ENCODE measurements at regions not wholly inside any gene's neighbourhood (a gene's known extent, or its start where the extent isn't known, plus 50 kb on each side); places are given as distances from the start of the nearest gene placed in this dataset.
"Not testable (repeated sequence)": the region's sequence is repeated elsewhere in the genome, so short reads cannot be mapped to it uniquely, and the experiment has no call there.

DNA sequence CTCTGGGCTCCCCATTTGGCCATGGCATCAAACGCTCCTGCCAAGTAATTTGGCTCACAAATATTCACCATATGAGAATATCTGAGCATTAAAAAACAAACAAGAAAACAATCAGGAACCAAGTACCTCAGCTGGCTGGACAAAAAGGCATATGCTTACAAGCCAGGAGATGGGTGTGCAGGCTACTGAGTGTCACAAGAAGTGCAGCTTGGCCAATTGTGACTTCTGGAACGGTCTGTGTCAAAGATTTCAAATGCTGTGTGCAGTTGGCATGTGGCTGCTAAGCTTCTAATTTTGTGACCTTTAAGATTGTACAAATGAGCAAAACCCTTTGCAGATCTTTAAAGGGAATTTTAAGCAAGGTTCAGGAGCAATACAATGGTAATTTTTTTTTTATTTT is 274.0 kb downstream of the ANAPC1 start:
- not testable (repeated sequence) for H3K9me3 Mint-ChIP-seq; ATAC-seq; H3K36me3 Mint-ChIP-seq; H3K27ac Mint-ChIP-seq; DNase-seq (ENCODE audit: low spot score in 2 of 2)

DNA sequence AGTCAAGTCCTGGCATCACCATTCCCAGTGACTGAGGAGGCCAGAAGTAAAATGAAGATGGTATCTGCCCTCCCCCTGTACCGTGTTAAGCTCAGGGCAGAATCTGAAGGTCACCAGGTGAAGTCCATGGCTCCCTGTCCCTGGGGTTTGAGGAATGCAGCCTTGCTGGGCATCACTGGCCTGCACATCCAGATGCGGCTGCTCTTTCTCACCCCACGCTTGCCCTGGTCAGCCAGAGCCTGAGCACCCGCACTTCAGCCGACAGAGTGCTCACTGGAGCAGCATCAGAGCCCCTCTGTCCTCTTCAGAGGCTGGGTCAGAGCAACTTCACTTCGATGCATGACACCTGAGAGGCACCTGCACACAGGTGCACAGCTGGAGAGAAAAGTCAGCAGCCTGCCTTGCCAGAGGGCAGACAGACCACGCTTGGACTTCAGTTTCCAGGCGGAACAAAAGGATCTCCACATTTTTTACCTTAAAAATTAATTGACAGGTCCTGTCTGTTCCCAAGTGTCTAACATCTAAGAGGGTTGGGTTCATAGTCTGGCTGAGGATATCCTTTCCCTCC is 267.3 kb downstream of the ANAPC1 start:
- Mint-ChIP-seq H3K36me3 (no peaks in the 10 kb centered on the region), H3K27ac (no peak overlapping the region), H3K9me3 (no peaks in the 10 kb centered on the region)
- DNase-seq (ENCODE audit: low spot score in 2 of 2) (no peak), ATAC-seq (no peak)

DNA sequence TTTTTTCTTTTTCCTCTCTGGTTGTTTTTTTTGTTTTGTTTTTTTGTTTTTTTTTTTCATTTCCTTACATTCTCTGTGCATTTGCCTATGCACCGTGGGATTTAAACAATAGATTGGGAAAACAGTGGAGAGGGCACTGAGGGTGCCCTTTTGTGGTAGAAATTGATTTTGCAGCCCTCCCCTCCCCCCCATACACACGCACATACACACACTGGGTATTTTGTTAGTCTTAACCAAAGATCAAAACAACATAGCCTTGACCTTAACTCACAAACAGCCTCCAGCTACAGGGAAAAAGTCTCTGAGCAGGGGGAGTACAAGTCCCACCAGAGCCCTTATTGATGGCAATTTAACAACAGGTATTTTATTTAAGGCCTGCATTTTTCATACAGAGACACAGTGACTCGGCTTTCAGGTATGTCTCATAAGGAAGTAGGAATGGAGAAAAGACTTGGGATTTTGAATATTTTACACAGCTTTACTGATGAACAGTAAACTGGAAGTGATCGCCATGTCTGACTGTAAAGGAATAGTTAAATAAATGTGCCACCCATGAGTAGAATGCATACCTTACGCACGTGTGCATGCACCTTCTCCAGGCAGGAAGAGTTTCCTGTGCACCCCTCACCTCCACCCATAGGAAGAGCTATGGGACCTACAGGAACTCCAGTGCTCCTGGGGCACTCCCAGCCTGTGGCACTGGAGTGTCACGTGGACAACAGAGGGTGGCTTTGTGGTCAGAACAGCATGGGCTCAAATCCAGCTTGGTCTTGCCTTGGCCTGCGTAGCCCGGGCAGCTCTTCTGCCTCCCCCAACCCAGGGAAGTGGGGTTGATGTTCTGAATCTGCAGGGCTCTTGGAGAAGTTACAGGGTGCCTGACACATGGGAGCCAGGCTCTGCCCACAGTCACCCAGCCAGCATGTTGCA is 266.4 kb downstream of the ANAPC1 start:
- H3K9me3 Mint-ChIP-seq: no peaks in the 10 kb centered on the region
- no peak overlapping the region for H3K27ac Mint-ChIP-seq
- no peaks in the 10 kb centered on the region for H3K36me3 Mint-ChIP-seq
- ATAC-seq: no peak
- DNase-seq (ENCODE audit: low spot score in 2 of 2): no peak

DNA sequence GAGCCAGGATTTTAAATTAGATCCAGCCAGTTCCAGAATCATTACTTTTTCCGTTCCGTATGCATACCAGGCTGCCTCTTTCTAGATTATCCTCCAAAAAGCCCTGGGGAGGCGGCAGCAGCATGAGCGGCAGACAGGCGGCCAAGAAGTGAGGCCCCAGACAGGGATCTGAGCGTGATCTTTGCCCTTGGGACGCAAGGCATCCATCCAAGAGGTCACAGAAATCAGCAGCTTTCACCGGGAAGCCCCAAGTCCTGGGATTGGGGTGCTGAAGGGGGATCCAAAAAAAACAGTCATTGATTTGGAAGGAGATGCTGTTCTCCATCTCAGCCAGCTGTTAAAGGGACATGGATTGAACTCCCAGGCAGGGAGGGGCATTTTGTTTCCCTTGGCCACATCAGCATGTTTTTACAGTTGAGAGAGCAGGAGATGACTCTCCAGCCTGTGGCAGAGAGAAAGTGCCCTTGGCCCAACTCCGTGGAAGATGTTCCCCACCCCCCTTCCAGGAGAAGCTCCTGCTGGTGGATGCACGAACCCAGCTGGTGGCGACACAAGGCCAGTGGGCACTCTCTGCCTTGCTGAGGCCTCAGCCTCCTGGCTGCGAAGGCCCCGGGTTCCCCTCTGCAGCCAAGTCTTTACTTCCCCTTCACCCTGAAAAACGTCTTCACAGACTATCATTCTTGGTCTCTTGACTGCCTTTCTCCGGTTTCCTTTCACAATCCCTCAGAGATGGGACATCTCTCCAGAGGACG is 265.6 kb downstream of the ANAPC1 start:
- Mint-ChIP-seq H3K27ac (no peak overlapping the region), H3K9me3 (no peaks in the 10 kb centered on the region), H3K36me3 (no peaks in the 10 kb centered on the region)
- ATAC-seq (no peak), DNase-seq (ENCODE audit: low spot score in 2 of 2) (no peak)

DNA sequence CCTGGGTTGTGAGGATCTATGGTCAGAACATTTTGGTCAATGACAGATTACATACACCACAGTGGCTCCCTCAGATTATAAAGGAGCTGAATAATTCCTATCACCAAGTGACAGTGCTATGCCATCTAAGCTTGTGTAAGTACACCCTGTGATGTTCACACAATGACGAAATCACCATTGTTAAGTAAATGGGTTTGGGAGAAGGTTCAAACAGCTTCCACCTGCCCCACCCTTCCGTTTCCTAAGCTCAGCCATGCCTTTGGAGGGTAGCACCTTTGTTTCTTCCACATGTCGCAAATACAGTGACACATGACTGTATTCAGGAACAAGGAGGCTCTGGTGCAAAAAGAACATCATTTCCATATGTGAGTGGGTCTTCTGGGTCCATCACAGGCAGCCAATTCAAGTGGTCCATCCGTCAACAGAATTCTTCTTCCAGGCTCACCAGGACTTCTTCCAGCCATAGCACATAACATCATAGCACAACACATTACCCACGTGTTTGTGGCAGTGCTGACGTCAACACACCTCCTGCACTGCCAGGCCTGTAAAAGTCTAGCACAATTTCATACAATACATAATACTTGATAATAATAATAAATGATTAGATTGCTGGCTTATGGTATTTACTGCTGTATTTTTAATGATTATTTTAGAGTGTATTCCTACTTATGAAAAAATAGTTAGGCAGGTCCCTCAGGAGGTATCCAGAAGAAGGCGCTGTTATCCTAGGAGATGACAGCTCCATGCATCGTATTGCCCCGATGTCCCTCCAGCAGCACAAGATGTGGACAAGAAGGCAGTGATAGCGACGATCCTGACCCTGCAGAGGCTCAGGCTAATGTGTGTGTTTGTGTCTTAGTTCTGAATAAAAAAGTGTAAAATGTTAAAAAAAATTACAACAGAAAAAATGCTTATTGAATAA is 264.8 kb downstream of the ANAPC1 start:
- Mint-ChIP-seq H3K36me3 (no peaks in the 10 kb centered on the region), H3K27ac (no peak overlapping the region), H3K9me3 (no peaks in the 10 kb centered on the region)
- ATAC-seq (no peak), DNase-seq (ENCODE audit: low spot score in 2 of 2) (no peak)

DNA sequence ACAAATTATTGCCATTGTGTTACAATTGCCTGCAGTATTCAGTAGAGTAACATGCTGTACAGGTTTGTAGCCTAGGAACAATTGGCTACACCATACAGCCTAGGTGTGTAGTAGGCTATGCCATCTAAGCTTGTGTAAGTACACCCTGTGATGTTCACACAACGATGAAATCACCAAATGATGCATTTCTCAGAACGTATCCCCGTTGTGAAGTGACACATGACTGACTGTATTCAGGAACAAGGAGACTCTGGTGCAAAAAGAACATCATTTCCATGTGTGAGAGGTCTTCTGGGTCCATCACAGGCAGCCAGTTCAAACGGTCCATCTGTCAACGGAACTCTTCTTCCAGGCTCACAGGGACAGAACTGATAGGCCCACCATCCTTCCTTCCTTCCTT is 263.7 kb downstream of the ANAPC1 start:
- DNase-seq (ENCODE audit: low spot score in 2 of 2) (no peak), ATAC-seq (no peak)
- H3K9me3 Mint-ChIP-seq: no peaks in the 10 kb centered on the region
- no peaks in the 10 kb centered on the region for H3K36me3 Mint-ChIP-seq
- H3K27ac Mint-ChIP-seq: no peak overlapping the region

DNA sequence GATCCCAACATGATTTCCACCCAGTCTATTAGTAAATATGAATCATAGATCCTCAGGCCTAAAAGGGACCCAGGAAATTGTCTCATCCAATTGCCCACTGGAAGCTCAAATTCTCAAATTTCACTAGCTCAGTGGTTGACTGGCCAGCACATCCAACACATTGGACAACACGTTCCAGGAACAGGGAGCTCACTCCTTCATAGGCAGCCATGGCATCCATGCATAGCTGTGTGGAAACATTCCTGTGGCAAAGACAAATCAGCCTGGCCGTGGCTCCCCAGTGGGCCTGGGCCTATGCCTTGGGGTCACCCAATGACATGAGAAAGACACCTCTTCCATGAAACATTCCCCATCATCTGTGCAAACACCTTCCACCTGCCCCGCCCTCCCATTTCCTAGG is 261.1 kb downstream of the ANAPC1 start:
- no peak for ATAC-seq
- peaks cover under 1 to 14% of the 10 kb centered on the region in 2 donors for H3K9me3 Mint-ChIP-seq
- no peak overlapping the region for H3K27ac Mint-ChIP-seq
- DNase-seq (ENCODE audit: low spot score in 2 of 2): no peak
- H3K36me3 Mint-ChIP-seq: peaks cover under 1 to 16% of the 10 kb centered on the region in 2 donors

DNA sequence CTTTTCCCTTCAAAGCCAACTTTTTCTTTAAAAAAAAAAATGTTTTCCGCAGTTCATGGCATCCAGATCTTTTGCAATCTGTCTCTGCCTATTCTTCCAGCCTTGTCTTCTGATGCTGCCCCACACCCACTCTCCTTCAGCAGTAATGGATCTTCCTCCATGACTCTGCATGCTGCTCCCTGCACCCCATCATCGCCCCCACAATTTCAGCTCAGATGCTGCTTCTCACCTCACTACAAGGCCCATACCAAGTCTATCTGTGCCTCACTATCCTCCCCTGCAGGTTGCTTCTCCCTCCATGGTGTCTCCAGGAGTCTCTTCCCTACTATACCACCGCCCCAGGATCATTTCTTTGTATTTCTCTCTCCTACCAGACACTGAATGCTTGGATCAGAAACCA is 260.6 kb downstream of the ANAPC1 start:
- Mint-ChIP-seq H3K9me3 (peaks cover 5 to 18% of the 10 kb centered on the region in 2 donors), H3K36me3 (peaks cover 5 to 22% of the 10 kb centered on the region in 2 donors), H3K27ac (no peak overlapping the region)
- ATAC-seq (no peak), DNase-seq (ENCODE audit: low spot score in 2 of 2) (no peak)

DNA sequence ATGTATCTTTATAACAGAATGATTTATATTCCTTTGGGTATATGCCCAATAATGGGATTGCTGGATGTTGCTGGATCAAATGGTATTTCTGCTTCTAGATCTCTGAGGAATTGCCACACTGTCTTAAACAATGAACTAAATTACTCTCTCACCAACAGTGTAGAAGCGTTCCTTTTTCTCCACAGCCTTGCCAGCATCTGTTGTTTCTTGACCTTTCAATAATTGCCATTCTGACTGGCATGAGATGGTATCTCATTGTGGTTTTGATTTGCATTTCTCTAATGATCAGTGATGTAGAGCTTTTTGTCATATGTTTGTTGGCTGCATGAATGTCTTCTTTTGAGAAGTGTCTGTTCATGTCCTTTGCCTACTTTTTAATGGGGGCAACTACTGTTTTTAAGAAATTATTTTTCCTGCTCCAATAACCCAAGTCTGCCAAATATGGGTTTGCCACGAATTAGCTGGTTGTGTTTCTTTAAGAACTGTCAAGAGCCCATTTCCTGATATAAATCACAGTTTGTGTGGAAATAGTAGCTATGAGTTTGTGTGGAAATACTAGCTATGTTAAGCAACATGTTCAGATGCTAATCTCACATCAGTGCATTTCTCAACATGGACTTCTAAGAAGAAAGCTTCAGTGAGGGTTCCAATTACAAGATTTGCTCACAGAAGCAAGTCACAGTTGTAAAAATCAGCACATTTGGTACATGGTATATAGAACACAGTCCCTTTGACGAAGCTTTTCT is 259.4 kb downstream of the ANAPC1 start:
- Mint-ChIP-seq H3K36me3 (peaks cover 13 to 29% of the 10 kb centered on the region in 2 donors), H3K27ac (no peak overlapping the region), H3K9me3 (peaks cover 12 to 25% of the 10 kb centered on the region in 2 donors)
- DNase-seq (ENCODE audit: low spot score in 2 of 2) (no peak), ATAC-seq (no peak)

DNA sequence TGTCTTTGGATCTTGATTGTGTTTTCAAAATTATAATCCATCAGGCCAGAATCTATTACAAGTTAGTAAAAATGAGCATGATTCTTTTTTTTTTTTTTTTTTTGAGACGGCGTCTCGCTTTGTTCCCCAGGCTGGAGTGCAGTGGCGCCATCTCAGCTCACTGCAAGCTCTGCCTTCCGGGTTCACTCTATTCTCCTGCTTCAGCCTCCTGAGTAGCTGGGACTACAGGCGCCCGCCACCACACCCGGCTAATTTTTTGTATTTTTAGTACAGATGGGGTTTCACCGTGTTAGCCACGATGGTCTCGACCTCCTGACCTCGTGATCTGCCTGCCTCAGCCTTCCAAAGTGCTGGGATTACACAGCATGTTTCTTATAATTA is 258.8 kb downstream of the ANAPC1 start:
- H3K9me3 Mint-ChIP-seq: peaks cover 12 to 30% of the 10 kb centered on the region in 2 donors
- peaks cover 13 to 33% of the 10 kb centered on the region in 2 donors for H3K36me3 Mint-ChIP-seq
- not testable (repeated sequence) for DNase-seq (ENCODE audit: low spot score in 2 of 2); ATAC-seq; H3K27ac Mint-ChIP-seq

DNA sequence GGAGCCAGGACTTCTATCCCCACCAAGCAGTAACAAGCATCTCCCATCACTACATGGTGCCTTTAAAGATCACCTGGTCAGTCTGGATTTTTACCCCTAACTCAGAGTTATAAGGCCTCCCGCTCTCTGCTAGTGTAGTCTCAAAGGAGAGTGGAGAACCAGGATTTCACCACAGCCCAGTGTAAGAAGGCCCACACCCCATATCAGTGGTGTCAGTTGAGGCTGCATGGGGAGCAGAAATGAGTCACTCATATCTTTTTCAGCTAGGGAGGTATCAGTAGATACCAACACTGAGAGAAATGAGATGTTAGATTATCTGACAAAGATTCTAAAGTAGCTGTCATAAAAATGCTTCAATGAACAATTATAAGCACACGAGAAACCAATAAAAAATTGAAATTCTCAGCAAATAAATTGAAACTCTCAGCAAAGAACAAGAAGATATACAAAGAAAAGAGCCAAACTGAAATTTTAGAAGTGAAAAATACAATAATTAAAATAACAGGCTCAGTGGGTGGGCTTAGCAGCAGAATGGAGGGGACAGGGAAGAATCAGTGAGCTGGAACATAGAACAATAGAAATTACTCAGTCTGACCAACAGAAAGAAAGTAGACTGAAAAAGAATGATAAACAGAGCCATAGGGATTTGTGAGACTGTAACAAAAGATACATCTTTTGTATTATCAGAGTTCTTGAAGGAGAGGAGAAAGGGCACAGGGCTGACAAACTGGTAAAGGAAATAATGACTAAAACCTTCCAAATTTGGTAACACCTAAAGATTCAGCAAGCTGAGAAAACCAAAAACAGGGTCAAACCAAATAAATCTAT is 257.7 kb downstream of the ANAPC1 start:
- peak; percentile 74 to 93 for ATAC-seq
- Mint-ChIP-seq H3K27ac (peak overlapping the region; percentile 42 to 84), H3K9me3 (peaks cover 18 to 36% of the 10 kb centered on the region in 2 donors), H3K36me3 (peaks cover 20 to 44% of the 10 kb centered on the region in 2 donors)
- no peak for DNase-seq (ENCODE audit: low spot score in 2 of 2)

DNA sequence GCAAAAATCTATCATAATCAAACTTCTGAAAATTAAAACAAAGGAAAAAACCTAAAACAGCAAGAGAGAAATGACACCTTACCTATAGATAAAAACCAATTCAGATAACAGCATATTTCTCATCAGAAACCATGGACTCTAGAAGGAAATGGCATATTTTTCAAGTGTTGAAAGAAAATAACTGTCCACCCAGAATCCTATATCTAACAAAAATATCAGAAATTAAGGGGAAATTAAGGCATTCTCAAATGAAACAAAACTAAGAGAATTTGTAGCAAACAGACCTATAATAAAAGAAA is 257.2 kb downstream of the ANAPC1 start:
- peaks cover 20 to 49% of the 10 kb centered on the region in 2 donors for H3K36me3 Mint-ChIP-seq
- H3K27ac Mint-ChIP-seq: no peak overlapping the region
- ATAC-seq (no peak), DNase-seq (ENCODE audit: low spot score in 2 of 2) (no peak)
- peaks cover 18 to 36% of the 10 kb centered on the region in 2 donors for H3K9me3 Mint-ChIP-seq

DNA sequence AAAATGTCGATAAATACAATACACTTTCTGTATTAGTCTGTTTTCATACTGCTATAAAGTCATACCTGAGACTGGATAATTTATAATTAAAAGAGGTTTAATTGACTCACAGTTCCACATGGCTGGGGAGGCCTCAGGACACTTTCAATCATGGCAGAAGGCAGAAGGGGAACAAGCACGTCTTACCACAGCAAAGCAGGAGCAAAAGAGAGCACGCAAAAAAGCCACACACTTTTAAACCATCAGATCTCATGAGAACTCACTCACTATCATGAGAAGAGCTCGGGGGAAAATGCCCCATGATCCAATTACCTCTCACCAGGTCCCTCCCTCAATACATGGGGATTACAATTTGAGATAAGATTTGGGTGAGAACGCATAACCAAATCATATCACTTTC is 256.7 kb downstream of the ANAPC1 start:
- Mint-ChIP-seq H3K27ac (no peak overlapping the region), H3K36me3 (peaks cover 20 to 49% of the 10 kb centered on the region in 2 donors), H3K9me3 (peaks cover 18 to 36% of the 10 kb centered on the region in 2 donors)
- ATAC-seq (no peak), DNase-seq (ENCODE audit: low spot score in 2 of 2) (no peak)

DNA sequence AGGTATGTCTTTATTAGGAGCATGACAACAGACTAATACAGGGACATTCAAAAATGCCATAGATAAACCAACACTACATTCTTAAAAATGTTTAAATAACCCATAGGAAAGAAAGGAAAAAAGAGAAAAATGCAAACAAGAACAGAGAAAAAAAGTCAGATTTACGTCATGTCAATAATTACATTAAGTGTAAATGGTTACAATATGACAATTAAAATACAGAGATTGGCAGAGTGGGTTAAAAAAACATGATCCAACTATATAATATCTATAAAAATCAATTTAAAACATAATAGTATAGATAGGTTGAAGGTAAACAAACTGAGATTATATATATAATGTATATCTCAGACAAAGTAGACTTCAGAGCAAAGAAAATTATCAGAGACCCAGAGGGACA is 255.8 kb downstream of the ANAPC1 start:
- H3K9me3 Mint-ChIP-seq: peaks cover 18 to 36% of the 10 kb centered on the region in 2 donors
- peaks cover 20 to 49% of the 10 kb centered on the region in 2 donors for H3K36me3 Mint-ChIP-seq

DNA sequence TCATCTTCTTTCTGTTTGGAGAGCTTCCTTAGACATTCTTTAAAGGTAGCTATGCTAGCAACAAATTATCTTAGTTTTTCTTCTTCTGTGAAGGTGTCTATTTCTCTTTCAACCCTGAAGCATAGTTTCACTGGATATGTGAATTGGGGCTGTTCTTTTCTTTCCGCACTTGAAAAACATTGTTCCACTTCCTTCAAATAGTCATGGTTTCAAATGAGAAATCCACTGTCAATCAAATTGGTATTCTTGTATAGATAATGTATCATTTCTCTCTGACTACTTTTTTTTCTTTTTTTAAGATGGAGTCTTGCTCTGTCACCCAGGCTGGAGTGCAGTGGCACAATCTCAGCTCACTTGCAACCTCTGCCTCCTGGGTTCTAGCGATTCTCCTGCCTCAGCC is 254.0 kb downstream of the ANAPC1 start:
- no peak for DNase-seq (ENCODE audit: low spot score in 2 of 2)
- no peak overlapping the region for H3K27ac Mint-ChIP-seq
- ATAC-seq: no peak
- H3K9me3 Mint-ChIP-seq: peaks cover 18 to 36% of the 10 kb centered on the region in 2 donors
- H3K36me3 Mint-ChIP-seq: peaks cover 25 to 49% of the 10 kb centered on the region in 2 donors

More for the DNA sequence above, 255.8 kb downstream of the ANAPC1 start:
- no peak overlapping the region for H3K27ac Mint-ChIP-seq
- ATAC-seq (no peak), DNase-seq (ENCODE audit: low spot score in 2 of 2) (no peak)
